Brain pericyte (primary cell): ENCODE measurements at regions not wholly inside any gene's neighbourhood (a gene's known extent, or its start where the extent isn't known, plus 50 kb on each side); places are given as distances from the start of the nearest gene placed in this dataset.

Experiments
- DNase-seq: peaks from one replicate; pipeline ENCODE4 v3.0.0-alpha.2; 2012; ENCODE audit warnings: low read depth, low spot score

- no peak for DNase-seq
Observed at GRCh38 chr3:28900301-28900700, 380.6 kb upstream of the RBMS3 start.

GRCh38 chr3:28901018-28901417, 379.9 kb upstream of the RBMS3 start:
- DNase-seq: no peak

GRCh38 chr3:28903171-28903601, 377.7 kb upstream of the RBMS3 start:
- DNase-seq: no peak

- no peak for DNase-seq
Observed at GRCh38 chr3:28905798-28906197, 375.1 kb upstream of the RBMS3 start.

- no peak for DNase-seq
Observed at GRCh38 chr3:28906561-28907310, 374.1 kb upstream of the RBMS3 start.

- no peak for DNase-seq
Observed at GRCh38 chr3:28907616-28908015, 373.3 kb upstream of the RBMS3 start.

- no peak for DNase-seq
Observed at GRCh38 chr3:28912120-28912885, 368.6 kb upstream of the RBMS3 start.

GRCh38 chr3:28915741-28916500, 364.9 kb upstream of the RBMS3 start:
- DNase-seq: no peak

GRCh38 chr3:28916713-28917499, 364.0 kb upstream of the RBMS3 start:
- peak; percentile 71 for DNase-seq

GRCh38 chr3:28917895-28918475, 362.9 kb upstream of the RBMS3 start:
- no peak for DNase-seq

- DNase-seq: no peak
Observed at GRCh38 chr3:28922376-28922775, 358.5 kb upstream of the RBMS3 start.

- DNase-seq: no peak
Observed at GRCh38 chr3:28923994-28924393, 356.9 kb upstream of the RBMS3 start.

- DNase-seq: no peak
Observed at GRCh38 chr3:28924744-28925360, 356.0 kb upstream of the RBMS3 start.

- no peak for DNase-seq
Observed at GRCh38 chr3:28933337-28933736, 347.5 kb upstream of the RBMS3 start.

- DNase-seq: no peak
Observed at GRCh38 chr3:28934126-28934813, 346.6 kb upstream of the RBMS3 start.

- DNase-seq: no peak
Observed at GRCh38 chr3:28935146-28935545, 345.7 kb upstream of the RBMS3 start.

GRCh38 chr3:28936154-28936553, 344.7 kb upstream of the RBMS3 start:
- DNase-seq: no peak

GRCh38 chr3:28940530-28940929, 340.3 kb upstream of the RBMS3 start:
- DNase-seq: peak; percentile 84

GRCh38 chr3:28940994-28941393, 339.9 kb upstream of the RBMS3 start:
- no peak for DNase-seq

GRCh38 chr3:28947061-28947460, 333.8 kb upstream of the RBMS3 start:
- no peak for DNase-seq
